ENCODE measurements at regions not wholly inside any gene's neighbourhood (a gene's known extent, or its start where the extent isn't known, plus 50 kb on each side); places are given as distances from the start of the nearest gene placed in this dataset.

DNA sequence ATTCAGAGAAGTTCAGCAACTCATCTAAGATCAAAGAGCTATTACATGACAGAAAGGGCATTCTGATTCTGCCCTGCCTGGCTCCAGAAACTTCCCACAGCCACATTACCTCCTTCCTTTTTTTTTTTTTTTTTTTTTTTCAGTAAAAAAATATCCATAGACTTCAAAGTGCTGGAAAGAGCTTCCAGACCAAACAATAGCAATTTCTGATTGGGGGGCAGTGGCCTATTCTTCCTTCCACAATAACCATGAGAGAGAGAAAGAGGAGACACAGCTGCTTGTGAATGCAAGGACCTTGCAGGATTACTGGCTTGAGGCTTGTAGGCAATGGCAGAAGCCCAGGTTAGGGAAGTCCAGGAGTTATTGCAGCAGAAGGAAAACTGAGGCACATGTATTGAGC, 151.0 kb upstream of the TOX3 start:
- TF ChIP-seq JUN (IDR thresholded peaks at IDR 0.05; ENCODE audit: low read depth, low read length) (no peak), SUZ12 (IDR thresholded peaks at IDR 0.05; ENCODE audit: low read length) (no peak)
- TF ChIP-seq, protein P1, sequence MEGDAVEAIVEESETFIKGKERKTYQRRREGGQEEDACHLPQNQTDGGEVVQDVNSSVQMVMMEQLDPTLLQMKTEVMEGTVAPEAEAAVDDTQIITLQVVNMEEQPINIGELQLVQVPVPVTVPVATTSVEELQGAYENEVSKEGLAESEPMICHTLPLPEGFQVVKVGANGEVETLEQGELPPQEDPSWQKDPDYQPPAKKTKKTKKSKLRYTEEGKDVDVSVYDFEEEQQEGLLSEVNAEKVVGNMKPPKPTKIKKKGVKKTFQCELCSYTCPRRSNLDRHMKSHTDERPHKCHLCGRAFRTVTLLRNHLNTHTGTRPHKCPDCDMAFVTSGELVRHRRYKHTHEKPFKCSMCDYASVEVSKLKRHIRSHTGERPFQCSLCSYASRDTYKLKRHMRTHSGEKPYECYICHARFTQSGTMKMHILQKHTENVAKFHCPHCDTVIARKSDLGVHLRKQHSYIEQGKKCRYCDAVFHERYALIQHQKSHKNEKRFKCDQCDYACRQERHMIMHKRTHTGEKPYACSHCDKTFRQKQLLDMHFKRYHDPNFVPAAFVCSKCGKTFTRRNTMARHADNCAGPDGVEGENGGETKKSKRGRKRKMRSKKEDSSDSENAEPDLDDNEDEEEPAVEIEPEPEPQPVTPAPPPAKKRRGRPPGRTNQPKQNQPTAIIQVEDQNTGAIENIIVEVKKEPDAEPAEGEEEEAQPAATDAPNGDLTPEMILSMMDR (IDR thresholded peaks at IDR 0.05; ENCODE audit: control extremely low read depth in 1 of 3, insufficient read depth in 1 of 3, low read depth in 1 of 3, low read length in 3 of 3), result no peak
